ENCODE measurements at regions not wholly inside any gene's neighbourhood (a gene's known extent, or its start where the extent isn't known, plus 50 kb on each side); places are given as distances from the start of the nearest gene placed in this dataset.

DNA sequence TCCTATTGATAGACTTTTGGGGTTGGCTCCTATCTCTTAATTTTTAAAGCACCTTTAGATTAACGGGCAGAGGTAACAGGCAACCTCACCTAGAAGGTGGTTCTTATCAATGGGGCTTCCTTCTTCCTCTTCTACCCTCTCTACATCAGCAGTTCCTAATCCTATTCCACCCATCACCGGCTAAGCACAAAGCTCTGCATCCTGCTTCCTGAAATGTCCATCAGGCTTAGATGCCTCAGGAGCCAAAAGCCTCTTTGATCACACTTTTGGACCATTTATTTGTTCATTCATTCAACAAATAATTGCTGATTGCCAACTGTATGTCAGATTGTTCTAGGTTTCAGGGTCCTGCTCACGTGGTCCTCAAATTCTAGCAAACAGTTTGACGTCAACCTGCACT is 586.0 kb downstream of the TOX3 start:
- DNase-seq (ENCODE audit: low spot score in 2 of 2) = no peak
- no peaks in the 10 kb centered on the region for H3K27me3 Mint-ChIP-seq
- H3K4me3 Mint-ChIP-seq = no peak overlapping the region
- peaks cover 5% of the 10 kb centered on the region for H3K9me3 Mint-ChIP-seq
- H3K36me3 Mint-ChIP-seq (ENCODE audit: insufficient read depth) = no peaks in the 10 kb centered on the region
- no peak overlapping the region for H3K27ac Mint-ChIP-seq (ENCODE audit: low read depth)
- H3K4me1 Mint-ChIP-seq = no peaks in the 10 kb centered on the region
- ATAC-seq (replicated peaks; ENCODE audit: extremely low read depth, poor library complexity, severe bottlenecking) = no peak

- H3K4me1 Mint-ChIP-seq = no peaks in the 10 kb centered on the region
- no peaks in the 10 kb centered on the region for H3K27me3 Mint-ChIP-seq
- DNase-seq (ENCODE audit: low spot score in 2 of 2) (no peak), ATAC-seq (replicated peaks; ENCODE audit: extremely low read depth, poor library complexity, severe bottlenecking) (no peak)
- no peaks in the 10 kb centered on the region for H3K9me3 Mint-ChIP-seq
- H3K27ac Mint-ChIP-seq (ENCODE audit: low read depth) = no peak overlapping the region
- no peak overlapping the region for H3K4me3 Mint-ChIP-seq
- H3K36me3 Mint-ChIP-seq (ENCODE audit: insufficient read depth) = no peaks in the 10 kb centered on the region
Measured at GRCh38 chr16:51953286-51953985, 593.5 kb downstream of the TOX3 start.

DNA sequence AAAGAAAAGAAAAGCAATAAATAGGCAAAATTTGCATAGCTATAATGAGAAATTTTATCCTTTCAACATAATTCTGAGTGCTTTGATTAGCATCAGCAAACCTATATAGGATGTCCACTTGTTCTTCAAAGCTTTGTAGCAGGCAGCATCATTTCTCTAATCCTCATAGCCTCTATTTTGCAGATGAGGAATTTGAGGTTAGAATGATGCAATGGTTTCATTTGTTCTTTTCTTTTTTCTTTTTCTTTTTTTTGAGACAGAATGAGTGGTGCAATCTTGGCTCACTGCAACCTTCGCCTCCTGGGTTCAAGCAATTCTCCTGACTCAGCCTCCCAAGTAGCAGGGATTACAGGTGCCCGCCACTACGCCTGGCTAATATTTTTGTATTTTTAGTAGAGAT is 594.4 kb downstream of the TOX3 start:
- Mint-ChIP-seq H3K27ac (ENCODE audit: low read depth) (no peak overlapping the region), H3K4me1 (no peaks in the 10 kb centered on the region), H3K9me3 (no peaks in the 10 kb centered on the region), H3K4me3 (no peak overlapping the region), H3K36me3 (ENCODE audit: insufficient read depth) (no peaks in the 10 kb centered on the region), H3K27me3 (no peaks in the 10 kb centered on the region)
- no peak for DNase-seq (ENCODE audit: low spot score in 2 of 2)
- ATAC-seq (replicated peaks; ENCODE audit: extremely low read depth, poor library complexity, severe bottlenecking) = no peak

DNA sequence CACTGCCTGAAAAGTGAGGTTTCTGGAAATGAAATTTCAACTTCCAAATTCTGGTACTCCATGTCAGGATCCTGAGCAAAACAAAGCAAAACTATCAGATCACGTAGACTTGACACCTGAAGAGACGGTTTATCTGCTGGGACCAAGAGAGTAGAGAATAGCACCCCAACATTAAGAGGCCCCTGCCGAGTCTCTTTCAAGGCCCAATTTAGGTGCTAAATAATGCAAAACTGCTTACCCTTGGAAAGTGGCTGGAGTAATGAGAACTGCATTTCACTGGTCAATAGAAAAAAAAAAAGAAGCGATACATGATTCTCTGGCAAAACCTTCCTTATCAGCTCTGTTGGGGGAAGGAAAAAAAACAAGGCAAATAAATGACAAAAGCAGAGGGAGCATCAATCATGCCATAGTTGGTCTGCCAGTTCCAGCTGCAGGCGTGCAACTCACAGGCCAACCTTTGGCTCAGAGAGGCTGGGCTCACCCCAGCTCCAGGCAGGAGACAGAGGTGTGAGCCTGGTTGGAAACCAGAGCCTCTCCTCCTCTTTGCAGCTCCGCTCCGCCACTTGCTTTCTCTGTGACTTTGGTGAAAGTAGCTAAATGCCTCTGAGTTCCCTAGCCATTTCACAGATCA is 595.2 kb downstream of the TOX3 start:
- Mint-ChIP-seq H3K36me3 (ENCODE audit: insufficient read depth) (no peaks in the 10 kb centered on the region), H3K9me3 (no peaks in the 10 kb centered on the region), H3K27me3 (no peaks in the 10 kb centered on the region), H3K4me3 (no peak overlapping the region), H3K27ac (ENCODE audit: low read depth) (no peak overlapping the region), H3K4me1 (no peaks in the 10 kb centered on the region)
- ATAC-seq (replicated peaks; ENCODE audit: extremely low read depth, poor library complexity, severe bottlenecking) (no peak), DNase-seq (ENCODE audit: low spot score in 2 of 2) (no peak)

DNA sequence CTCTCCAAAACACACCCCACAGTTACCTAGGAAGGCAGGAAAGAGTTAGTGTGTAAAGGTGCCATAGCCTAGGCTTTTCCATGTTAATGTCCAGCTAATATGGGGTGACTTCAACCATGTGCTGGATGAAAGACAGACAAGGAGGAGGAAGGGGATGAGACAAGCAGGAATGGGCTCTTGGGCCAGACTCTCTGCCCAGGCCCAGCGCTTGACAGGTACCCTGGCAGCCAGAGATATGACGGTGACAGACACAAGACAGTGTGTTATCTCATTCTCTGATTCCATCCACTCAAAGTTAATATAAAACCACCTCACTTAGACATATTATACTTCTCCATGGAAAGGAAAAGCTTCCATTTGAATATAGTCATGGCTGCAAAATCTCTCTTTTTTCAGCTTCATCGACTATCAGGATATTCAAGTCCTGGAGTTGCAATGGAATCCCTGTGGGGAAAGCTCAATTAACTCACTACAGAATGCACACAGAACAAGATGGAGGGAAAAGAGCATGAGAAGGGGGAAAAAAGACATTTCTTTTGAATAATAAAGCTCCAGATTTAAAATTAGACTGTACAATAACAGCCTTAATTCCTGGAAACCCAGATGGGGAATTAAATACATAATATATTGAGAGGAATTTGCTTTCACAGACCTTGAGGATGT is 596.7 kb downstream of the TOX3 start:
- Mint-ChIP-seq H3K36me3 (ENCODE audit: insufficient read depth) (no peaks in the 10 kb centered on the region), H3K4me3 (no peak overlapping the region), H3K27ac (ENCODE audit: low read depth) (no peak overlapping the region), H3K4me1 (no peaks in the 10 kb centered on the region), H3K9me3 (no peaks in the 10 kb centered on the region), H3K27me3 (no peaks in the 10 kb centered on the region)
- DNase-seq (ENCODE audit: low spot score in 2 of 2) = no peak
- ATAC-seq (replicated peaks; ENCODE audit: extremely low read depth, poor library complexity, severe bottlenecking) = no peak

GRCh38 chr16:51949282-51949681 is 597.7 kb downstream of the TOX3 start:
- ATAC-seq (replicated peaks; ENCODE audit: extremely low read depth, poor library complexity, severe bottlenecking) (no peak), DNase-seq (ENCODE audit: low spot score in 2 of 2) (no peak)
- H3K9me3 Mint-ChIP-seq = no peaks in the 10 kb centered on the region
- no peak overlapping the region for H3K4me3 Mint-ChIP-seq
- no peaks in the 10 kb centered on the region for H3K36me3 Mint-ChIP-seq (ENCODE audit: insufficient read depth)
- H3K4me1 Mint-ChIP-seq = no peaks in the 10 kb centered on the region
- H3K27ac Mint-ChIP-seq (ENCODE audit: low read depth) = no peak overlapping the region
- H3K27me3 Mint-ChIP-seq = no peaks in the 10 kb centered on the region

- H3K27ac Mint-ChIP-seq (ENCODE audit: low read depth) = no peak overlapping the region
- no peaks in the 10 kb centered on the region for H3K27me3 Mint-ChIP-seq
- DNase-seq (ENCODE audit: low spot score in 2 of 2) (no peak), ATAC-seq (replicated peaks; ENCODE audit: extremely low read depth, poor library complexity, severe bottlenecking) (no peak)
- H3K4me1 Mint-ChIP-seq = no peaks in the 10 kb centered on the region
- H3K9me3 Mint-ChIP-seq = peaks cover 13% of the 10 kb centered on the region
- H3K36me3 Mint-ChIP-seq (ENCODE audit: insufficient read depth) = no peaks in the 10 kb centered on the region
- no peak overlapping the region for H3K4me3 Mint-ChIP-seq
Measured at GRCh38 chr16:51941412-51941811, 605.5 kb downstream of the TOX3 start.

DNA sequence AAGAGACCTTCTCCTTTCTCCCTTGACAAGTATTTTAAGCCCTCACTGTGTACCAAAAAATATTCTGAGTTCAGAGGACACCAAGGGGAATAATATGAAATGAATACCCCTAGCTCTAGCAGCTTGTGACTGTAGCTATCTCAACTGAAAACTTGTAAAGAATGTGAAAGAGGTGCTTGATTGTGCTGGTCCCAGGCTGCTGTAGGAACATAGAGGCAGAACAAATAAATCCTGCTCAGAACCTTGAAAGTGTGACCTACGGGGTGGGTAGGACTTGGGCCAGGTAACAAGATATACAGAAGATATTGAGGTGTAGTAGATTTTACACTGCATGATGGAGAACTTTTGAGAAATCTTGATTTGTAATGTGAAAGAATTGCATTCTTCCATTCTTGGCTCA is 606.8 kb downstream of the TOX3 start:
- no peaks in the 10 kb centered on the region for H3K36me3 Mint-ChIP-seq (ENCODE audit: insufficient read depth)
- no peak overlapping the region for H3K27ac Mint-ChIP-seq (ENCODE audit: low read depth)
- no peak for ATAC-seq (replicated peaks; ENCODE audit: extremely low read depth, poor library complexity, severe bottlenecking)
- DNase-seq (ENCODE audit: low spot score in 2 of 2) = no peak
- no peaks in the 10 kb centered on the region for H3K4me1 Mint-ChIP-seq
- peaks cover 13% of the 10 kb centered on the region for H3K9me3 Mint-ChIP-seq
- no peak overlapping the region for H3K4me3 Mint-ChIP-seq
- no peaks in the 10 kb centered on the region for H3K27me3 Mint-ChIP-seq

DNA sequence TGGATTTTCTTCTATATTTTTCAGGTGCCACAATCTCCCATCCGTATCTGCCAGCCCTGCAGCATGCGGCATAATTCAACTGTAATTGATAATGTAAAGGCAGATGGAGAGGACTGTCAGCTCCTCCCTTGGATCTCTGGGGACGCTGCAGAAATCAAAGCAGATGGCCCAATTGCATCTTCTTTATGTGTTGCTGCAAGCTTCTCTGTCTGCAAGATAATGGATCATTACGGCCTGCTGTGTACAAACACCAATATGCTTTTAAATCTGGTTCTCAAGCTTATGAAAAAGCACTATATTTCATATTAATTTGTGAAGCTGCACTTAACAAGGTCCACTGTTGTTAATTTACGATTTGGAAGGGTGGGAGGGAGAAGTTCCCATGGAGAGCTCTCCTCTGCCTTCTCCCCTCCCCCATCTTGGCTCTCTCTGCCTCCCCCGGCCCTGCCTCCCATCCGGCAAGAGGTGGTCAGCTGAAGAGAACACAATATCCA is 607.5 kb downstream of the TOX3 start:
- Mint-ChIP-seq H3K27me3 (no peaks in the 10 kb centered on the region), H3K4me3 (no peak overlapping the region), H3K27ac (ENCODE audit: low read depth) (no peak overlapping the region), H3K4me1 (no peaks in the 10 kb centered on the region), H3K36me3 (ENCODE audit: insufficient read depth) (no peaks in the 10 kb centered on the region), H3K9me3 (peaks cover 13% of the 10 kb centered on the region)
- DNase-seq (ENCODE audit: low spot score in 2 of 2) = no peak
- ATAC-seq (replicated peaks; ENCODE audit: extremely low read depth, poor library complexity, severe bottlenecking) = no peak

DNA sequence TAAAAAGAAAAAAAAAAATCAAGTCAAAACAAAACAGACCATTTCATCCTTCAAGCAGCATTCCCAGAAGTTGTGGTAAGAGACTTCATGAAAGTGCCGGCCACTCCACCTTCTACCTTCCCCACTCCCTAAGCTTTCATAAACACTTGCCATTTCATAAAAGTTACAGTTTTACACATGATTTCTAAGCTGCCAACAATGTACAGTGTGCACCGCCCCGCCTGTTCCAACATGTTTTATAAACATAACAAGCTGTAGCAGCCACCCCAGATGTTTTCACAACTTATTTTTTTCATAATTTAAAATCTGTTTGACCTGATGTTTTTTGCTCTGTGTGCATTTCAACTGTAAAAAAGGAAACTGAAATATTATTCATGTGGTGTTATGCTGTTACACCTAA is 608.1 kb downstream of the TOX3 start:
- DNase-seq (ENCODE audit: low spot score in 2 of 2) (no peak), ATAC-seq (replicated peaks; ENCODE audit: extremely low read depth, poor library complexity, severe bottlenecking) (no peak)
- no peak overlapping the region for H3K4me3 Mint-ChIP-seq
- no peaks in the 10 kb centered on the region for H3K4me1 Mint-ChIP-seq
- peaks cover 13% of the 10 kb centered on the region for H3K9me3 Mint-ChIP-seq
- H3K36me3 Mint-ChIP-seq (ENCODE audit: insufficient read depth) = no peaks in the 10 kb centered on the region
- no peak overlapping the region for H3K27ac Mint-ChIP-seq (ENCODE audit: low read depth)
- H3K27me3 Mint-ChIP-seq = no peaks in the 10 kb centered on the region

GRCh38 chr16:51937771-51938170 is 609.2 kb downstream of the TOX3 start:
- Mint-ChIP-seq H3K36me3 (ENCODE audit: insufficient read depth) (no peaks in the 10 kb centered on the region), H3K27me3 (no peaks in the 10 kb centered on the region), H3K9me3 (peaks cover 13% of the 10 kb centered on the region), H3K4me3 (no peak overlapping the region), H3K27ac (ENCODE audit: low read depth) (no peak overlapping the region), H3K4me1 (no peaks in the 10 kb centered on the region)
- no peak for DNase-seq (ENCODE audit: low spot score in 2 of 2)
- no peak for ATAC-seq (replicated peaks; ENCODE audit: extremely low read depth, poor library complexity, severe bottlenecking)

GRCh38 chr16:51936846-51937245 is 610.1 kb downstream of the TOX3 start:
- Mint-ChIP-seq H3K27ac (ENCODE audit: low read depth) (no peak overlapping the region), H3K9me3 (peaks cover 19% of the 10 kb centered on the region), H3K27me3 (no peaks in the 10 kb centered on the region), H3K4me3 (no peak overlapping the region), H3K4me1 (no peaks in the 10 kb centered on the region), H3K36me3 (ENCODE audit: insufficient read depth) (no peaks in the 10 kb centered on the region)
- no peak for ATAC-seq (replicated peaks; ENCODE audit: extremely low read depth, poor library complexity, severe bottlenecking)
- no peak for DNase-seq (ENCODE audit: low spot score in 2 of 2)

GRCh38 chr16:51932317-51932716 is 614.6 kb downstream of the TOX3 start:
- Mint-ChIP-seq H3K4me3 (no peak overlapping the region), H3K27me3 (no peaks in the 10 kb centered on the region), H3K9me3 (peaks cover 16% of the 10 kb centered on the region), H3K27ac (ENCODE audit: low read depth) (no peak overlapping the region), H3K36me3 (ENCODE audit: insufficient read depth) (no peaks in the 10 kb centered on the region), H3K4me1 (no peaks in the 10 kb centered on the region)
- no peak for ATAC-seq (replicated peaks; ENCODE audit: extremely low read depth, poor library complexity, severe bottlenecking)
- no peak for DNase-seq (ENCODE audit: low spot score in 2 of 2)

Data from central memory CD8-positive, alpha-beta T cell (primary cell).